ENCODE measurements at regions not wholly inside any gene's neighbourhood (a gene's known extent, or its start where the extent isn't known, plus 50 kb on each side); places are given as distances from the start of the nearest gene placed in this dataset.

DNA sequence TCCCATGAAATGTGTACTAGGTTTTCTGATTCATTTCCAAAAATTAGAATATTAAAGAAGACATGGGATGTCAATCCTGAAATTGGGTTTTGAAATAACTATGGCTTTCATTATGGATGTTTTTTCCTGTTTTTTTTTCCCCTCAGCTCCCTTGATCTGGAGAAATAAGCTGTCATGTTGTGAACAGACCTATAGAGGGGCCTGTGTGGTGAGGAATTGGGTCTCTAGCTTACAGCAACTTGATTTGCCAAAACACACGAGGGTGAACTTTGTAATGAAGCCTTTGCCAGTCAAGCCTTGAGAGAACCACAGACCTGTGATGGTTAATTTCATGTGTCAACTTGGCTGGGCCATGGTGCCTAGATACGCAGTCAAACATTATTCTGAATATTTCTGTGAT lies 2413.6 kb downstream of the PCDH7 start:
- Mint-ChIP-seq H3K27me3 (ENCODE audit: low read depth in 2 of 2) (no peaks in the 10 kb centered on the region), H3K4me1 (no peaks in the 10 kb centered on the region), H3K4me3 (no peak overlapping the region), H3K27ac (no peak overlapping the region), H3K36me3 (peaks cover 6% of the 10 kb centered on the region), H3K9me3 (peaks cover 7 to 13% of the 10 kb centered on the region in 2 donors)
- 61% methylated on average over 2 of the region's 2 CpGs for WGBS (ENCODE audit: insufficient coverage)
- TF ChIP-seq, protein P1, sequence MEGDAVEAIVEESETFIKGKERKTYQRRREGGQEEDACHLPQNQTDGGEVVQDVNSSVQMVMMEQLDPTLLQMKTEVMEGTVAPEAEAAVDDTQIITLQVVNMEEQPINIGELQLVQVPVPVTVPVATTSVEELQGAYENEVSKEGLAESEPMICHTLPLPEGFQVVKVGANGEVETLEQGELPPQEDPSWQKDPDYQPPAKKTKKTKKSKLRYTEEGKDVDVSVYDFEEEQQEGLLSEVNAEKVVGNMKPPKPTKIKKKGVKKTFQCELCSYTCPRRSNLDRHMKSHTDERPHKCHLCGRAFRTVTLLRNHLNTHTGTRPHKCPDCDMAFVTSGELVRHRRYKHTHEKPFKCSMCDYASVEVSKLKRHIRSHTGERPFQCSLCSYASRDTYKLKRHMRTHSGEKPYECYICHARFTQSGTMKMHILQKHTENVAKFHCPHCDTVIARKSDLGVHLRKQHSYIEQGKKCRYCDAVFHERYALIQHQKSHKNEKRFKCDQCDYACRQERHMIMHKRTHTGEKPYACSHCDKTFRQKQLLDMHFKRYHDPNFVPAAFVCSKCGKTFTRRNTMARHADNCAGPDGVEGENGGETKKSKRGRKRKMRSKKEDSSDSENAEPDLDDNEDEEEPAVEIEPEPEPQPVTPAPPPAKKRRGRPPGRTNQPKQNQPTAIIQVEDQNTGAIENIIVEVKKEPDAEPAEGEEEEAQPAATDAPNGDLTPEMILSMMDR (IDR thresholded peaks at IDR 0.05): no peak
- no peak for ATAC-seq
- H3K27ac ChIP-seq (ENCODE audit: low read length): no peak overlapping the region
- intact Hi-C loops (cut with micrococcal nuclease): no loop called here
- H3K27me3 ChIP-seq (ENCODE audit: control insufficient read depth, insufficient read depth, low read length): no peaks in the 10 kb centered on the region
- DNase-seq: no peak
- H3K4me1 ChIP-seq (ENCODE audit: control insufficient read depth, insufficient read depth, low read length): no peaks in the 10 kb centered on the region
- H3K36me3 ChIP-seq (ENCODE audit: control insufficient read depth, insufficient read depth, low read length): no peaks in the 10 kb centered on the region
- no peaks in the 10 kb centered on the region for H3K9me3 ChIP-seq (ENCODE audit: control insufficient read depth, insufficient read depth, low read length)
- H3K4me3 ChIP-seq (ENCODE audit: low read length): no peak overlapping the region

- no peak overlapping the region for H3K4me3 Mint-ChIP-seq
- DNase-seq (no peak), ATAC-seq (no peak)
- Histone ChIP-seq H3K27me3 (ENCODE audit: control insufficient read depth, insufficient read depth, low read length) (no peaks in the 10 kb centered on the region), H3K27ac (ENCODE audit: low read length) (no peak overlapping the region), H3K4me1 (ENCODE audit: control insufficient read depth, insufficient read depth, low read length) (no peaks in the 10 kb centered on the region), H3K4me3 (ENCODE audit: low read length) (no peak overlapping the region), H3K9me3 (ENCODE audit: control insufficient read depth, insufficient read depth, low read length) (no peaks in the 10 kb centered on the region), H3K36me3 (ENCODE audit: control insufficient read depth, insufficient read depth, low read length) (no peaks in the 10 kb centered on the region)
- peaks cover 6% of the 10 kb centered on the region for H3K36me3 Mint-ChIP-seq
- intact Hi-C loops (cut with micrococcal nuclease): no loop called here
- TF ChIP-seq, protein P1 (IDR thresholded peaks at IDR 0.05): no peak
- H3K27me3 Mint-ChIP-seq (ENCODE audit: low read depth in 2 of 2): no peaks in the 10 kb centered on the region
- H3K9me3 Mint-ChIP-seq: peaks cover 10 to 17% of the 10 kb centered on the region in 2 donors
- no peak overlapping the region for H3K27ac Mint-ChIP-seq
- no peaks in the 10 kb centered on the region for H3K4me1 Mint-ChIP-seq
- WGBS (ENCODE audit: insufficient coverage): 80% methylated on average over 1 of the region's 1 CpG
These were observed 2414.2 kb downstream of the PCDH7 start for GRCh38 chr4:33134366-33134765.

DNA sequence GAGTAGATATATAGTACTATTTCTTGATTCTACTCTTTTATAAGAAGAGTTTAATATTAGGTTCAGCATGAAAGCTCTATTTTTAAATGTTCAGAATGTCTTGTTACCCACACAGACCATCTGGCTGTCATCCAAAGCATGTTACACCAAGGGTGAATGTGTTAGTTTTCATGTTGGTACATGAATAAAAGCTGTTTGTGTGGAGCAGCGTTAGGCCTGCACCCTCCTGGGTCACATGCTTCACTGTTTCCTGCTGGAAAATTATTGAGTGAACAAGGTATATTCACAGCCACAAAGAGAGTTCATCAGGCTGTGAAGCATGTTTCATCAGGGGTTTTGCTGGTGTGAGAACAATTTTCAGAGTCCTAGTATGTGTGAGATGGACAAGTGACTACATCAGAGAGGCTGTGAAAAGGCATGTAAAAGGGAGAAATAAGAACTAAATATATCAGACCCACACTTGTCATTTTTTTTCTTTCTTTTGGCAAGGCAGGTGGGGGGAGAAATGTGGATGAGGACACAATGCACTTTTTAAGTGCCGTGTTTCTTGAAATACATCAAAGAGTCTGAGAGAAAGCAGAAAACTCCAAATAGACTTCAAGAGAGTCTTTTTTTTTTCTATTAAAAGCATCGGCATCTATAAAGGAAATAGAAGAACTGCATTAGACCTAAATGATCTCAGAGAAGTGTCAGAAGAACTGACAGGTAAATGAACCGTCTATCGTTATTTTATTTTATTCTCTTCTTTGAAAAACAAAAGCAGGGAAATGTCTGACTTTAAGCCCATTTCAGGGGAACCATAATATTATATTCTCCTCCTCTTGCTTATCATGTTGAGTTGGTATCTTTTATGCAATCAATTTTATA lies 2429.7 kb downstream of the PCDH7 start:
- no peak overlapping the region for H3K4me3 Mint-ChIP-seq
- ATAC-seq (no peak), DNase-seq (no peak)
- Histone ChIP-seq H3K4me3 (ENCODE audit: low read length) (no peak overlapping the region), H3K9me3 (ENCODE audit: control insufficient read depth, insufficient read depth, low read length) (no peaks in the 10 kb centered on the region), H3K27ac (ENCODE audit: low read length) (no peak overlapping the region), H3K4me1 (ENCODE audit: control insufficient read depth, insufficient read depth, low read length) (no peaks in the 10 kb centered on the region), H3K27me3 (ENCODE audit: control insufficient read depth, insufficient read depth, low read length) (no peaks in the 10 kb centered on the region), H3K36me3 (ENCODE audit: control insufficient read depth, insufficient read depth, low read length) (no peaks in the 10 kb centered on the region)
- WGBS (ENCODE audit: insufficient coverage): 71% methylated on average over 3 of the region's 5 CpGs
- intact Hi-C loops (cut with micrococcal nuclease): no loop called here
- no peak overlapping the region for H3K27ac Mint-ChIP-seq
- peaks cover 12% of the 10 kb centered on the region for H3K36me3 Mint-ChIP-seq
- H3K4me1 Mint-ChIP-seq: no peaks in the 10 kb centered on the region
- TF ChIP-seq, protein P1 (IDR thresholded peaks at IDR 0.05): no peak
- peaks cover 12 to 22% of the 10 kb centered on the region in 2 donors for H3K9me3 Mint-ChIP-seq
- no peaks in the 10 kb centered on the region for H3K27me3 Mint-ChIP-seq (ENCODE audit: low read depth in 2 of 2)

GRCh38 chr4:33150525-33150910 lies 2430.3 kb downstream of the PCDH7 start:
- H3K4me3 ChIP-seq (ENCODE audit: low read length): no peak overlapping the region
- H3K4me1 ChIP-seq (ENCODE audit: control insufficient read depth, insufficient read depth, low read length): no peaks in the 10 kb centered on the region
- Mint-ChIP-seq H3K4me3 (no peak overlapping the region), H3K27ac (no peak overlapping the region), H3K27me3 (ENCODE audit: low read depth in 2 of 2) (no peaks in the 10 kb centered on the region), H3K36me3 (peaks cover 12% of the 10 kb centered on the region), H3K9me3 (peaks cover 12 to 22% of the 10 kb centered on the region in 2 donors), H3K4me1 (no peaks in the 10 kb centered on the region)
- intact Hi-C loops (cut with micrococcal nuclease): no loop called here
- whole genome bisulfite sequencing (ENCODE audit: insufficient coverage): 90% methylated on average over 3 of the region's 3 CpGs
- TF ChIP-seq, protein P1 (IDR thresholded peaks at IDR 0.05): no peak
- DNase-seq: no peak
- no peaks in the 10 kb centered on the region for H3K36me3 ChIP-seq (ENCODE audit: control insufficient read depth, insufficient read depth, low read length)
- no peaks in the 10 kb centered on the region for H3K9me3 ChIP-seq (ENCODE audit: control insufficient read depth, insufficient read depth, low read length)
- H3K27me3 ChIP-seq (ENCODE audit: control insufficient read depth, insufficient read depth, low read length): no peaks in the 10 kb centered on the region
- no peak for ATAC-seq
- H3K27ac ChIP-seq (ENCODE audit: low read length): no peak overlapping the region

Measured in natural killer cell (primary cell).